CD1c-positive myeloid dendritic cell (primary cell): ENCODE measurements at regions not wholly inside any gene's neighbourhood (a gene's known extent, or its start where the extent isn't known, plus 50 kb on each side); places are given as distances from the start of the nearest gene placed in this dataset.
"Not testable (repeated sequence)": the region's sequence is repeated elsewhere in the genome, so short reads cannot be mapped to it uniquely, and the experiment has no call there.

Source experiments
- DNase-seq: peaks from one replicate; pipeline ENCODE4 v3.0.0-alpha.2; 2016; ENCODE audit errors: extremely low spot score

GRCh38 chr3:182508919-182509711, 284.2 kb upstream of the ATP11B start:
- DNase-seq = no peak

- no peak for DNase-seq
Observed at GRCh38 chr3:182509844-182510460, 283.4 kb upstream of the ATP11B start.

DNA sequence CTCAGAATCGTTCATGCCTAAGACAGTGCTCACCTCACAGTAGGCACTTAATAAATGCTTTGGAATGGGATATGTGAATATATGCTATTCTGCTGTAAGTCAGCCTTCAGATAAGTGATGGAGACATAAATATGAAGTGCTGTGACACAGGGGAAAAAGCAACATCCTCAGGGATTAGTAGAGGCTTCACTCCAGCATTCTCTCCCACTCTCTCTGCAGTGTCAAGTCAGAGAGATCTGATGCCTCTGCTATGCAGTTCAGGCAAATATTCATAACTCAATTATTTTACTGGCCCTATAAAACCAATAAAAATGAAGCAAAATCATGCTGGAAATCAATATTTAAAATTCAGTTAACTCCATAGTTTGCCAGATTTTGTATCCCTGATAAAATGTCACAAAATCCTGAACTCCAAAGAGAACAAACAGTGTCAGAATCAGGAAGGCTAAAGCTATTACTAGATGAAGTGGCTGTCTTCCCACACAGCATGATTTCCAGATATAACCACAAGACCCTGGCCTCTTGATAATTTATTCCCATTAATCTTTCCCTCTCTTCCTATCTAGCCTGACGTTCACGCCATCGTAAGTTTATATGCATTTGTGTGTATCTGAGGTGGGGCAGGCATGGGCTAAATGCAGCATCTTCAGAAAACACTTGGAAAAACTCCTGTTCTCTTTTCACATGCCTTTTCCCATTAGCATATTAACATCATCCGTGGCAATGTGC, 278.9 kb upstream of the ATP11B start:
- DNase-seq = no peak

DNA sequence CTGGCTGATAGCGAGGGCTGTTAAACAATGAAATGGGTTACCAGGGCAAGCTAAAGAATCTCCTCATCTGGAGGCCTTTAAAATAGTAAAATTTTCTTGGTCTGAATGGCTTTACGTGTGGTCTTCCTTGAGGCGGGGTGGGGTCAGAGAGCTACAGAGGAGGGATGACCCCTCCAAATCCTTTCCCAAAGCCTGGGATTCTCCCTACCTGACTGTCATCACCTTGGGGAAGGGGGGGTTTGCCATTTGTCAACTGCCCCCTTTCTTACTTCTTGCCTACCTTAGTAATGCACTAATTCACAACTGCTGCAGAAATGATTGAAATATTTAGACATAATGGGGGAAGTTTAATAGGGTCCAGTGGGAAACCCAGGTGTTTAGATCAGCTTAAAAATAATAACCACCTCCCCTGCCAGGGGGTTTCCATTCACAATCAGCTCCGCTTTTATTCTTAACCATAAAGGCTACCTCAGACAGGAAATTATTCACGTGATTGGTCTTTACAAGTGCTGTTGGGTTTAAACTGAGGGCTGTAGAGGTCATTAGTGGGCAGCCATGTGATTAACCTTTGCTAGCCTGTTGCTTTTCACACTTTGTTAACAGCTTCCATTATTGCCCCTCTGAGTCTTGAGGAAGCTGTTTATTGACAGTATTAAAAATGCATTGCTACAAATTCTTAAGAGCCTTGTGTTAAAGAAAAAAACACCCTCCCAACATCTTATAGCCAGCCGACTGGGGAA, 276.5 kb upstream of the ATP11B start:
- DNase-seq = no peak

GRCh38 chr3:182519569-182519968, 273.7 kb upstream of the ATP11B start:
- DNase-seq = no peak

- no peak for DNase-seq
Observed at GRCh38 chr3:182521339-182521738, 272.0 kb upstream of the ATP11B start.

DNA sequence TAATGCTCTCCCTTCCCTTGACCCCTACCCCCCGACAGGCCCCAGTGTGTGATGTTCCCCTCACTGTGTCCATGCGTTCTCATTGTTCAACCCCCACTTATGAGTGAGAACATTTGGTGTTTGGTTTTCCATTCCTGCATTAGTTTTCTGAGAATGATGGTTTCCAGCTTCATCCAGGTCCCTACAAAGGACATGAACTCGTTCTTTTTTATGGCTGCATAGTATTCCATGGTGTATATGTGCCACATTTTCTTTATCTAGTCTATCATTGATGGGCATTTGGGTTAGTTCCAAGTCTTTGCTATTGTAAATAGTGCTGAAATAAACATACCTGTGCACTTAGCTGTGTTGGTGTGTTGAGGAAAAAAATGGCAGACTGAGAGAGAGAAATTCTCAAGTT, 269.9 kb upstream of the ATP11B start:
- not testable (repeated sequence) for DNase-seq

GRCh38 chr3:182523836-182524235, 269.5 kb upstream of the ATP11B start:
- DNase-seq = no peak

DNA sequence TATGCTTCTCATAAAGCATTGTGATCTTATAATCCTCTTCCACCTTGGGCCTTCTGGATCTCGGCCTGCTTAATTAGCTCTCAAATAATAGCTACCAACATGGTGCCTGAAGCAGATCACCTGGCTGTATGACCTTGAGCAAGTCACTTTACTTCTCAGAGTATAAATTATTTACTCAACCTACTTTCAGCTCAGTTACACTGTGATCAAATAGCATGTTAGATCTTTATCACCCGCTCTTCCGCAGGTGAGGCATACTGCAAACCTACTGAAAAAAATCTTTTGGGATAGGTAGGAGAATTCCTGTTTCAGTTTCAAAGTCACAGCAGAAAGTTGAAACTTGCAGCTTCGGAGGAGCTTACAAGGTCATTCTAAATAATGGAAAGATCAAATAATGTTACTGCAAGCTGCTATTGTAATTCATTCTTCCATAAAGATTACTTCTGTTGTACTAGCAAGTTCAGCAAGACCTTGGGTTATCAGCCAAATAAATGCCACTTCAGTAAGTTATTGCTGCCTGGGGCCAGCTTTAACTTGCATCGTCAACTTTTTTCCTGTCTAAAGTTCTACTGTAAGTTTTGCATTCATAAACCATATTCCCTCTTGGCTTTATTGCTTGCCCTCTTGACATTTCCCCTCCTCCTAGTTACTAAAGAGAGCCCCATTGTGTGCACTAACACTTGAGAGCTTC, 268.4 kb upstream of the ATP11B start:
- no peak for DNase-seq

- no peak for DNase-seq
Observed at GRCh38 chr3:182525766-182526374, 267.4 kb upstream of the ATP11B start.

GRCh38 chr3:182527745-182528144, 265.6 kb upstream of the ATP11B start:
- DNase-seq = no peak

DNA sequence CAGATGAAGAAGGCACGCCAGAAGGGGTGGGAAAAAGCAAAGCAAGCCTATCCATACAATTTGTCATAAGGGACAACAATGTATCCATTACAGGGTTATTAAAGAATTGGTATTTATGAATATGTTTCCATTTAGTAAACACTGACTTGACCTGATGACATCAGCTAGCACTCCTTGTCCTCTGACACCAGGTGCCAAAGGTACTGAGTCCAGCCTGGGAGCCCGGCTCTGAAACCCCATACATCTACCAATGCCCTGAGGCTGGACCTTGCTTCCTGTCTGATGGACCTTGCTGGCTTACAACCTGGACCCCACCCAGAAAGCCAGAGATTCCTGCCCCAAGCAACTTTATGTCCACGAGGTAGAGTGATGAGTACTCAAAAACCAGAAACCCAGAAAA, 263.0 kb upstream of the ATP11B start:
- no peak for DNase-seq

DNA sequence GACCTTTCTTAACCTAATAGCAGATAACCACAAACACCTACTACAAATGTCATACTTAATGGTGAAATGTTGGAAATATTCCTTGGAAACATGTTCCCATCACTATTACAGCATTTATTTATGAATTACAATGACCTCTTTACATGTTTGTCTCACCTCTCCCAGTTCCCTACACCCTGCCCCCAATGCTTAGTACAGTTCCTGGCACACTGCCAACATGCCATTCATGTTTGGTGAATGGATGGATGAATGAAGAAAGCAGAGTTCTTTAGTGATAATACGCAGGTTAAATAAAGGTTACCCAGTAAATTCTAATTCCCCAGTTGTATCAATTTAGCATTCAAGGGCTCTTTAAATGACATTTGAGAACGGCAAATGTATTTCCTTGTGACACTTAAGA, 259.9 kb upstream of the ATP11B start:
- DNase-seq = no peak

DNA sequence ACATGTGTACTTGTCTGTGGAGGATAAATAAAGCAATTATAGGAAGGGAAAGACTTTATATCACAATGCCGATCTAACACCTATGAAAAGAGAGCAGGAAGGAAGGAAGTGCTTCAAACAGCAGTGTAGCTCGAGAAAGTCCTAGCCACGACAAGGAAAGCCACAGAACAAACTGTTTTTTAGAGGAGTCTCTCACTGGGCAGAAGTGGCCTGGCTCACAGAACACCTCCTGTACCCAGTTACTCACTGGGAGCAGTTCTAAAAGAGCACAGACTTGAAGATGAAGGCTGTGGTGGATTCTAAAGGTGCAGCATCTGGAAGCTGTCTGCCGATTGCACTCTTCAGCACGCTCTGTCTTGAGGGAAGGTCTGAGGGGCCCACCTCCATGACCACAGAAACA, 248.8 kb upstream of the ATP11B start:
- no peak for DNase-seq

DNA sequence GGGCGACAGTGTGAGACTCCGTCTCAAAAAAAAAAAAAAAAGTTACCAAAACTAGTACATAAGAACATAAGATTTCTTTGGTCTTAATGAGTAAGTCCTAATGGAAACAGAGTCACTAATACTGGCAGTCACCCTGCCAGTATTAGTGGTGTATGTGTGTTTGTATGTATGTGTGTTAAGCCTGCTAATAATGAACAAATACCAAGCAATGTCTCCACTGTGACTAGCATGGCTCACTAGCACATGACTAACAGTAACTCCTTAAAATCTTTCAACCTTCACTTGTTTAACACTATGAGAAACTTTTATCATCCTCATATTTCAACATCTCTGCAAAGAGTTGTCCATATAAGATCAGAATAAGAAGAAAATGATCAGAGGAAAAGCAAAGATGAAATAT, 231.0 kb upstream of the ATP11B start:
- DNase-seq = no peak

GRCh38 chr3:182565916-182566796, 227.1 kb upstream of the ATP11B start:
- DNase-seq = no peak

- no peak for DNase-seq
Observed at GRCh38 chr3:182567700-182568099, 225.6 kb upstream of the ATP11B start.

DNA sequence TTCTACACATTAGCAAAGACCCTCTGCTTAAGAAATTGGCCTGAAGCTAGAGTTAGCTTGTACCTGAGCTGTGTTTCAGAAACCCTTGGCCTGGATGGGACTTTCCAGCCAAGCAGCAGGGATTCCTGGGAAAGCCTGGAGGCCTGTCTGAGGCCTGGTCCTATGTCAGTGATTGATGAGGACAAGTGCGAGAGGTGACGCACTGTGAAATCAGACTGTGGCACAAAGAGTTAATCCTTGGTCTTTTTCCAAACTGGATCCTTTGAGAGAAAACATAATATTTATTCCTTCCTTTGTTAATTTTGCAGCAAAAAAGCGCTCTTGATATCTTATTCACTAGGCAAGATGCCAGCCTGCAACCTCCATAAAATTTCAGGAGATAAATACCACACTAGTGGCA, 225.0 kb upstream of the ATP11B start:
- DNase-seq = no peak

- DNase-seq = no peak
Observed at GRCh38 chr3:182568876-182569275, 224.4 kb upstream of the ATP11B start.

DNA sequence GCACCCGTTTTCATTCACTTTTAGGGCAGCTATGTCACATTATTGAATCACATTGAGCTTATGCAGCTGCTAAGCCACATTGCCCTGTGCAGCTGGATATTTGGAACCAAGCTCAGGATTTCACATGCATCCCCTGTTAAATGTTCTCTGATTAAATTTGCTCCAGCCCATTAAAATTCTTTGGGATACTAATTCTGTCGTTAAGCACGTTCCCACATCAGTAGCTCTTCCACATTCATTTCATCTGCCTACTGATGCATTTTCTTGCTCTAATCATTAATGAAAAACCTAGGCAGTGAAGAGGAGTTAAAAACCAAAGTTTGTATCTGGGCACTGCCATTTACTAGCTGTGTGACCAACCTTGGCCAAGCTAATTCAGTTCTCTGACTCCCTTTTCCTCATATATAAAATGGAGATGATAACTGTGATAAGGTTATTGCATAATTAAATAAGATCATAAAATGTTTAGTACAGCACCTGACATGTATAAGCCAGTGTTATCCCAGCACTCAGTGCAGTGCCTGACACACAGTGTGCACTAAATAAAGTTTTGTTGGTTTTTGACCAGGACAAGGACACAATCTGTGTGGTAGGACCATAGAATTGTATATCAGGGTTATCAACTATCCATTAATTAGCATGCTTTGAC, 222.2 kb upstream of the ATP11B start:
- DNase-seq = no peak
